SK-N-SH (cell line): ENCODE measurements at regions not wholly inside any gene's neighbourhood (a gene's known extent, or its start where the extent isn't known, plus 50 kb on each side); places are given as distances from the start of the nearest gene placed in this dataset.

Source experiments
- FOSL2 ChIP-seq: IDR thresholded peaks from 2 replicates; pipeline ENCODE4 v1.4.0; 2012; ENCODE audit warnings: low read depth, mild to moderate bottlenecking, moderate library complexity, borderline replicate concordance
- RAD21 ChIP-seq: IDR thresholded peaks from 2 replicates; pipeline ENCODE4 v1.6.1; 2012; ENCODE audit warnings: mild to moderate bottlenecking, low read length
- ZBTB33 ChIP-seq: IDR thresholded peaks from 2 replicates; pipeline ENCODE4 v1.4.0; 2012; ENCODE audit warnings: low read depth, borderline replicate concordance
- TF ChIP-seq, protein P1 (sequence below): fragments of 200-600 bp; sonication (generic); IDR thresholded peaks from 2 replicates; pipeline ENCODE4 v1.6.1; 2017; ENCODE audit warnings: antibody characterized with exemption, mild to moderate bottlenecking, moderate library complexity
- TF ChIP-seq, protein P2 (sequence below): IDR thresholded peaks from 2 replicates; pipeline ENCODE4 v1.4.0; 2012; ENCODE audit warnings: low read depth

GRCh38 chr20:39706184-39706663 is 744.1 kb downstream of the DHX35 start:
- TF ChIP-seq, protein P1, sequence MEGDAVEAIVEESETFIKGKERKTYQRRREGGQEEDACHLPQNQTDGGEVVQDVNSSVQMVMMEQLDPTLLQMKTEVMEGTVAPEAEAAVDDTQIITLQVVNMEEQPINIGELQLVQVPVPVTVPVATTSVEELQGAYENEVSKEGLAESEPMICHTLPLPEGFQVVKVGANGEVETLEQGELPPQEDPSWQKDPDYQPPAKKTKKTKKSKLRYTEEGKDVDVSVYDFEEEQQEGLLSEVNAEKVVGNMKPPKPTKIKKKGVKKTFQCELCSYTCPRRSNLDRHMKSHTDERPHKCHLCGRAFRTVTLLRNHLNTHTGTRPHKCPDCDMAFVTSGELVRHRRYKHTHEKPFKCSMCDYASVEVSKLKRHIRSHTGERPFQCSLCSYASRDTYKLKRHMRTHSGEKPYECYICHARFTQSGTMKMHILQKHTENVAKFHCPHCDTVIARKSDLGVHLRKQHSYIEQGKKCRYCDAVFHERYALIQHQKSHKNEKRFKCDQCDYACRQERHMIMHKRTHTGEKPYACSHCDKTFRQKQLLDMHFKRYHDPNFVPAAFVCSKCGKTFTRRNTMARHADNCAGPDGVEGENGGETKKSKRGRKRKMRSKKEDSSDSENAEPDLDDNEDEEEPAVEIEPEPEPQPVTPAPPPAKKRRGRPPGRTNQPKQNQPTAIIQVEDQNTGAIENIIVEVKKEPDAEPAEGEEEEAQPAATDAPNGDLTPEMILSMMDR: no peak
- TF ChIP-seq RAD21: no peak
- TF ChIP-seq, protein P2, sequence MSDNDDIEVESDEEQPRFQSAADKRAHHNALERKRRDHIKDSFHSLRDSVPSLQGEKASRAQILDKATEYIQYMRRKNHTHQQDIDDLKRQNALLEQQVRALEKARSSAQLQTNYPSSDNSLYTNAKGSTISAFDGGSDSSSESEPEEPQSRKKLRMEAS: no peak
- TF ChIP-seq FOSL2: no peak
- no peak for TF ChIP-seq ZBTB33
